ENCODE measurements at regions not wholly inside any gene's neighbourhood (a gene's known extent, or its start where the extent isn't known, plus 50 kb on each side); places are given as distances from the start of the nearest gene placed in this dataset.

DNA sequence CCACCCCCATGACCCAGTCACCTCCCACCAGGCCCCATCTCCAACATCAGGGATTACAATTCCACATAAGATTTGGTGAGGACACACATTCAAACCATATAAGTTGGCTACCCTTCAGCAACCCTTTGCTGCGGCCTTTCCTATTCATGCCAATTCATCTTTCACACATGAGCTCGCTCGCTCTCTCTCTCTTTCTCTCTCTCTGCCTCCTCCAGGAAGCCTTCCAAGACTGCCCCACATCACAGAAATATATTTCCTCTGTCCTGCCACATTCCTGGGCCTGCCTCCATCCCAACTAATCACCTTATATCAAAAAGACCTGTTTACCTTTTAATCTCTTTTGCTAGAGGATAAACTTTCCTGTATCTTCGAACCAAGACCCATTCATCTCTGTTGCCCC, 188.9 kb downstream of the TTC32 start:
- no peak for TF ChIP-seq EZH2 (IDR thresholded peaks at IDR 0.05; ENCODE audit: insufficient read depth, poor library complexity, severe bottlenecking)
- no peak for TF ChIP-seq EZH2phosphoT487 (IDR thresholded peaks at IDR 0.05; ENCODE audit: insufficient read depth, low read depth)
